Panc1 (cell line): ENCODE measurements at regions not wholly inside any gene's neighbourhood (a gene's known extent, or its start where the extent isn't known, plus 50 kb on each side); places are given as distances from the start of the nearest gene placed in this dataset.

Source experiments
- ATAC-seq: fragments of 200-7000 bp; cut with Tn5 transposase; 2 replicates; pipeline ENCODE4 v1.9.1; 2020; ENCODE audit warnings: mild to moderate bottlenecking, moderate library complexity
- BruUV-seq: library from RNA; stranded (reverse); fragments of 400-500 nt; replicated peaks from 2 replicates; lab custom pipeline; 2021; lab: Mats Ljungman, UMichigan
- CTCF ChIA-PET: fragments of 300-600 bp; sonication (Branson Sonifier 250); formaldehyde crosslinking; loops from one replicate; lab custom pipeline; 2022; ENCODE audit warnings: antibody characterized with exemption; lab: Charles Lee
- POLR2A ChIA-PET: fragments of 300-600 bp; sonication (Branson Sonifier 250); formaldehyde crosslinking; loops from one replicate; lab custom pipeline; 2022; ENCODE audit warnings: antibody characterized with exemption; lab: Charles Lee
- DNase-seq: peaks from one replicate; pipeline ENCODE4 v3.0.0-alpha.2; 2010; ENCODE audit warnings: low read depth, low spot score
- H3K27ac ChIP-seq: 2 replicates; pipeline ENCODE4 v1.5.1; 2011; ENCODE audit warnings: mild to moderate bottlenecking, low read length, inconsistent platforms
- H3K27me3 ChIP-seq: fragments of 200-500 bp; sonication (Bioruptor generic); 2 replicates; pipeline ENCODE4 v1.6.0; 2014; ENCODE audit warnings: low read length, inconsistent platforms; ENCODE audit not compliant: control insufficient read depth, insufficient read depth
- H3K36me3 ChIP-seq: fragments of 200-500 bp; sonication (Bioruptor generic); 2 replicates; pipeline ENCODE4 v1.5.1; 2014; ENCODE audit warnings: inconsistent platforms, mild to moderate bottlenecking, low read length, moderate library complexity; ENCODE audit not compliant: control insufficient read depth, insufficient read depth
- H3K4me1 ChIP-seq: 2 replicates; pipeline ENCODE4 v1.5.1; 2011; ENCODE audit warnings: inconsistent platforms, mild to moderate bottlenecking, low read length, moderate library complexity; ENCODE audit not compliant: control insufficient read depth, insufficient read depth
- H3K4me3 ChIP-seq, 2 experiments: 2 replicates each; pipeline ENCODE4 v1.5.1; 2011 to 2012; ENCODE audit warnings: low read depth in 2 of 2, low read length in 2 of 2, mild to moderate bottlenecking in 2 of 2, inconsistent platforms in 1 of 2, moderate library complexity in 1 of 2
- H3K9me3 ChIP-seq: fragments of 200-500 bp; sonication (Bioruptor generic); 2 replicates; pipeline ENCODE4 v1.5.1; 2014; ENCODE audit warnings: low read depth, mild to moderate bottlenecking, inconsistent platforms, low read length, moderate library complexity; ENCODE audit not compliant: control insufficient read depth, insufficient read depth
- CTCF ChIP-seq: fragments of 450-650 bp; IDR thresholded peaks from 2 replicates; pipeline ENCODE4 v1.5.1; 2017; ENCODE audit warnings: mild to moderate bottlenecking
- POLR2AphosphoS5 ChIP-seq: IDR thresholded peaks from 2 replicates; pipeline ENCODE4 v1.6.1; 2012; ENCODE audit warnings: mild to moderate bottlenecking, low read depth, low read length, moderate library complexity
- REST ChIP-seq, 2 experiments: IDR thresholded peaks; 2 replicates each; pipeline ENCODE4 v1.6.1; 2011 to 2012; ENCODE audit warnings: low read depth in 2 of 2, control low read depth in 1 of 2, low read length in 1 of 2, mild to moderate bottlenecking in 1 of 2, moderate library complexity in 1 of 2; ENCODE audit not compliant: insufficient read depth in 1 of 2
- SIN3A ChIP-seq: IDR thresholded peaks from 2 replicates; pipeline ENCODE4 v1.6.1; 2012; ENCODE audit warnings: low read depth, mild to moderate bottlenecking, low read length, moderate library complexity, borderline replicate concordance; ENCODE audit not compliant: insufficient read depth
- TCF7L2 ChIP-seq: IDR thresholded peaks from 2 replicates; pipeline ENCODE4 v1.6.1; 2011; ENCODE audit warnings: mild to moderate bottlenecking, low read depth, low read length, inconsistent platforms
- in situ Hi-C: cut with HindIII; loops from 2 replicates; pipeline ENCODE4 v1.10.0; 2016; ENCODE audit warnings: low sequenced_read_pairs, low pct_unique_long_range_greater_than_20kb
- intact Hi-C: fragments of 100-400 bp; cut with micrococcal nuclease; formaldehyde crosslinking; loops from one replicate; pipeline ENCODE4 v1.10.0; 2022; ENCODE audit not compliant: unreplicated experiment

GRCh38 chr10:112898540-112899390 is 51.3 kb upstream of the TCF7L2 start:
- BruUV-seq = no TSS peak
- intact Hi-C loops (no loop called here), in situ Hi-C loops (no loop called here)
- TF ChIP-seq SIN3A (no peak), REST (IDR thresholded peaks at IDR 0.05; ENCODE audit: insufficient read depth in 1 of 2, low read depth in 2 of 2, low read length in 1 of 2) (no peak), CTCF (no peak), POLR2AphosphoS5 (no peak), TCF7L2 (no peak)
- H3K27me3 ChIP-seq = no peaks in the 10 kb centered on the region
- no peak overlapping the region for H3K4me3 ChIP-seq
- CTCF ChIA-PET = interaction anchor here (0.7 kb wide), 1 partner anchor 484 kb away, joined by 4 read pairs; no protein-coding TSS in a partner anchor
- POLR2A ChIA-PET = no interaction called here
- DNase-seq (no peak), ATAC-seq (no peak)
- H3K9me3 ChIP-seq = no peaks in the 10 kb centered on the region
- no peaks in the 10 kb centered on the region for H3K4me1 ChIP-seq
- H3K36me3 ChIP-seq = no peaks in the 10 kb centered on the region
- H3K27ac ChIP-seq = no peak overlapping the region

DNA sequence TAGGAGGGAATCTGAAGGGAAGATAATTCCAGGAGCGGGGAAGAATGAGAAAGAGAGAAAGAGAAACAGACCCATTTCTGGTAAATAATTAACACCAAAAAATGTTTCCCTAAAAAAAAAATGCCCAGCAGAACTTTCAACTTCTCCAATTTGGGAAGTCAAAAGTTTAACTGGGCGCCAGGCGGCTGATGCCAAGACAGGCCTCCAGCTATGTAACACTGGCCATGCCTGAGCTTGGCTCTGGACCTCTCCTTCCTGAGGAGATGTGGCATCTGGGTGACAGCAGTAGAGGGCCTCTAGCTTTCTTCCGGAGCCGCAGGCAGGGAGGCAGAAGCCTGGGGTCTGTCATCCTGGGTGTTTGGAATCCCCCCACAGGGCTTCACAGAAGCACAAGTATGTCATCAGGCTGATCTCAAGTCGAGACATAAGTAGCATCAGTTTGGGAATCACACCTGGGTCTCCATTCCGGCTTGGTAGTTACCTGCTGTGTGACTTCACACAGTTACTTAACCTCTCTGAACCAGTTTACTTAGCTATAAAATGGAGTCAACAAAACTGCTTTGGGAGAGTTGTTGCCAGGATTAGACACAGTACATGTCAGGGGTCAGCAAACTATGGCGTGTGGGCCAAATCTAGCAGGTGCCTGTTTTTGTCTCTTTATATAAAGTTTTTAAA is 50.5 kb upstream of the TCF7L2 start:
- H3K27me3 ChIP-seq = no peaks in the 10 kb centered on the region
- no peak overlapping the region for H3K4me3 ChIP-seq
- no peak for ATAC-seq
- H3K9me3 ChIP-seq = no peaks in the 10 kb centered on the region
- H3K36me3 ChIP-seq = no peaks in the 10 kb centered on the region
- no peak overlapping the region for H3K27ac ChIP-seq
- intact Hi-C loops = no loop called here
- BruUV-seq = no TSS peak
- ChIA-PET CTCF (no interaction called here), POLR2A (no interaction called here)
- TF ChIP-seq CTCF = no peak
- TF ChIP-seq SIN3A = no peak
- TF ChIP-seq TCF7L2 = no peak
- no peak for TF ChIP-seq POLR2AphosphoS5
- TF ChIP-seq REST (IDR thresholded peaks at IDR 0.05; ENCODE audit: insufficient read depth in 1 of 2, low read depth in 2 of 2, low read length in 1 of 2) = no peak
- in situ Hi-C loops = no loop called here
- no peaks in the 10 kb centered on the region for H3K4me1 ChIP-seq
- DNase-seq = no peak
